Spleen (tissue), 7 donors: ENCODE measurements at regions not wholly inside any gene's neighbourhood (a gene's known extent, or its start where the extent isn't known, plus 50 kb on each side); places are given as distances from the start of the nearest gene placed in this dataset.
"Not testable (repeated sequence)": the region's sequence is repeated elsewhere in the genome, so short reads cannot be mapped to it uniquely, and the experiment has no call there.

ENCODE experiments used
- CTCF ChIP-seq, 11 experiments: fragments of 200-600 bp in 7 of 11; fragments of 450-650 bp in 4 of 11; sonication (generic) in 4 of 11; IDR thresholded peaks in 8 of 11; conservative IDR thresholded peaks in 3 of 11; 1 replicate in 7 of 11; 2 replicates in 4 of 11; pipeline versions ENCODE4 v1.4.0 to v1.8.0; 2016 to 2021; ENCODE audit warnings: antibody characterized with exemption in 11 of 11, inconsistent platforms in 4 of 11, mild to moderate bottlenecking in 1 of 11
- POLR2A ChIP-seq, 3 donors: fragments of 450-650 bp; IDR thresholded peaks; one replicate each; pipeline ENCODE4 v1.5.1; 2017; ENCODE audit warnings: antibody characterized with exemption in 3 of 3, mild to moderate bottlenecking in 1 of 3
- donor health status: DM: no; HTN: no; CAD: no; lungs with moderate emphysema.
- donor health status: DM: no; HTN: no; CAD: no.
- donor health status: DM: no; HTN: no; CAD: no.

- TF ChIP-seq CTCF (IDR thresholded peaks at IDR 0.05 in 8 of 11, conservative IDR thresholded peaks at IDR 0.05 in 3 of 11); POLR2A (IDR thresholded peaks at IDR 0.05): not testable (repeated sequence)
Measured at GRCh38 chr5:128735656-128736055, 197.6 kb upstream of the FBN2 start.
